GM21528 (cell line): ENCODE measurements at regions not wholly inside any gene's neighbourhood (a gene's known extent, or its start where the extent isn't known, plus 50 kb on each side); places are given as distances from the start of the nearest gene placed in this dataset.

ENCODE experiments used
- ATAC-seq: cut with Tn5 transposase; IDR thresholded peaks from one replicate; pipeline ENCODE4 v1.9.1; 2021; ENCODE audit warnings: mild to moderate bottlenecking, moderate library complexity; ENCODE audit not compliant: unreplicated experiment, low FRiP score

DNA sequence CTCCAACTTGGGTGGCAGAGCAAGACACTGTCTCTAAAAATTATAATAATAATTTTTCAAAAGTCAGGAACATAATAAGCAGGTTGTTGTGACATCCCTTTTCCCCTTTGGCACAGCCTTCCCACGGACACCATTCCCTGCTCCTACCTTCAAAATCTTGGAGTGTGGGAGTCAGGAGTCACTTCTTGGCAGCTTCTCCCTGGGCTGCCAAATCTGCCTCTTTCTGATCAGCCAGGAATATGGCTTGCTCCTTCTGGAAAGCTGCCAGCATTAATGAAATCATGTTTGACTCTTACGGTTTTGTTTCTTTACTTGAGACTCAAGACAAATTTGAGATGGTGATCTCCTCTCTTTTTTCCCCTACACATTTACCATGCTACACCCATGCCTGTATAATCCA lies 391.4 kb upstream of the SYT1 start:
- ATAC-seq = no peak

DNA sequence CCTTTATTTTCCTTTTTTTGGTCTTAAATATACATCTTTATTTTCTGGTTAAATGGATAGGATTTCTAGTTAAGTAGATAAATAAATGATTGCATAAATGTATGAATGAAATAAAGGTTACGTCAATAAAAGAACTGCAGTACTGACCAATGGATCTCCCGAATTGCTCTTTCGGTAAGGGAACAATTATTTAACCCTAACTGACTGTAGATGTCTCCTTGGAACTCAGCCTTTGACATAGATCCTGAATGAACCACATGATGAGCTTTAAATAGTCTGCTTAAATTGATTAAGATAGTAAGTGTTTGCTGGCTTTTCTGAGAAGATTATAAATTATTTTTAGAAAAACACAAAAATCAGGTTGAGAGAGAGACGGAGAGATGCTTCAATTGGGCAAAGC lies 391.0 kb upstream of the SYT1 start:
- no peak for ATAC-seq

DNA sequence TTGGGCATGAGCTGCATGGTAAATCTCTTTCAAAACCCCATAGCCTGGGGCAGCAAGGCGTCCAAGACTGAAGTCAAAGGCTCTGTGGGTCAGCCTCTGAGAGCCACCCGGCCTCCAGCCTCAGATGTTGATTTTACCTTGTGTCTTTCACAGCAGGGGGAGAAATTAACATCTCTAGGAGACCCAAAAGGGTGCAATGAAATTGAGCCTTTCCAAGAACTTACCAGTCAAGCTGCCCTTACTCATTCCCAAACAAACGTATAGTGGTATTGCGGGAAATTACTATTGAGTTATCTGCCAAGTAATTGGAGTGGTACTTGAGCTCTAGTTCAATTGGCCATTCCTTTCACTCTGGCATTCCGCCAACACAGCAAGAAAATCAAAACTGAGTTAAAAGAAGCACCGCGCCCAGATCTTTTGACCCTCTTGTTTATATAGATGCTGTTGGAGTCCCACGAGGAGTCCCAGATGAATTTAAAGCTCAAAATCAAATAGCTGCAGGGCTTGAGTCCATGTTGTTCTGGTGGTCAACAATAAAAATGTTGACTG lies 380.7 kb upstream of the SYT1 start:
- no peak for ATAC-seq

DNA sequence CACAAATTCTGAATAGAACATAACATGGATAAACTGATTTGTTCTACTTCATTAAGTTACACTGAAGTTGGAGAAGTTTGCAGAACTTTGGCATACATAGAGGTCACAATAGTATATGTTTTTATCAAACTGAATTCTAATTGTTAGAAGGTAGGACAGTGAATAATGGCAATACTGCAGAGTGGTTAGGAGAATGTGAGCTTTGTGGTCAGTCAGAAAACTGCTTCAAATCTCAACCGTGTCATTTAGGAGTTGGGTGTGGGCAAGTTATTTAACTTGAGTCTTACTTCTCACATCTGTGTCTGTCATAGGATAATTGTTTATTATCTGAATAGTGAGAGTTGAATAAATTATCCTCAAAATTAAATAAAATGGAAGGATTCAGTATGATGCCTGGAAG lies 374.6 kb upstream of the SYT1 start:
- no peak for ATAC-seq

DNA sequence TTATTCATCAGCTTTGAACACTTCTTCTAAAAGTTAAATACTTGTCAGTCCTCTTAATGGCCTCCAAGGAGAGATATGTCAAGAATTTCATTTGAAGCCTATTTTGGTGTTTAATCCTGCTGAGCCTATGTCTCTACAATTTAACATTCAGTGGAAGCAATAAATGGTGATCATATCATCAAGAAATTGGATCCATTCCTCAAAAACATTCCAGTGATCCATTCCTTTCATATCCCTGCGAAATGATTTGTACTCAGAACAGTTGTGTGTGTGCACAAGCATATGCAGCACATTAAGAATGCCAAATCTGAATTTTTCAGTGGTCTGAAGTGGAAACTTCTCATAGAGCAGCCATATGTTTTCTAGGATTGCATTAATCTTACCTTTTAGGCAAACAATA lies 373.7 kb upstream of the SYT1 start:
- no peak for ATAC-seq

DNA sequence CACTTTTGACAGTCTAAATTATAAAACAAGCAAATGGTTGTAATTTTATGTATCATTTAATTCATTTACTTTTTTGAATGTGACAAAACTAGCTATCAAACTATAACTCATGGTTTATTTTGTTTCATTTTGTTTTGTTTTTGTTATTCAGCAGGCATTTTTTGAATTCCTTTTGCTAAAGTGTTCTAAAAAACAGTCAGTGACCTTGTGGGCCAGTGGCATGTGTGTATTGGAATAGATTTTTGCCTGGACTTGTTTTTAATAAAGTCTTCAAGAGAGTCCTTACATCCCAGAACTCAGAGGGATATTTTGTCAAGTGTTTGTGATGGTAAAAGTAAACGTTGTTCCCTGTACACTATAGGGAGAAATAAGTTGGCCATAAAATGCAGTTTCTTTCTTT lies 369.7 kb upstream of the SYT1 start:
- no peak for ATAC-seq

DNA sequence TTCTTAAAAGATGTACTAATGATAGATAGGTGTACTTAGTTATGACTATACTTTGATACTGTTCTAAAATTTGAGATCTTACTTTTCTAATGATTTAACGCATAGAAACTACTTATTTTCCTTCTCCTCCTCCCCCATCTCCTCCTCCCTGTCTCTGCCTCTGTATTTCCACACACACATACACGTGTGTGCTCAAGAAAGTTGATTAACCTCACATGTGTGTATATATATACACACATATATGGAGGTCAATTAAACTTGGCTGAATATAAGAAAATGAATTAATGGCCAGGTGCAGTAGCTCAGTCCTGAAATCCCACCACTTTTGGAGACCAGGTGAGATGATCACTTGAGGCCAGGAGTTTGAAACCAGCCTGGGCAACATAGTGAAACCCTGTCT lies 362.7 kb upstream of the SYT1 start:
- ATAC-seq = no peak

GRCh38 chr12:78519422-78519821 lies 345.2 kb upstream of the SYT1 start:
- ATAC-seq = no peak

GRCh38 chr12:78530100-78530765 lies 334.3 kb upstream of the SYT1 start:
- ATAC-seq = no peak

- no peak for ATAC-seq
These were observed 332.6 kb upstream of the SYT1 start for GRCh38 chr12:78531831-78532458.

- ATAC-seq = no peak
These were observed 330.3 kb upstream of the SYT1 start for GRCh38 chr12:78534311-78534710.

DNA sequence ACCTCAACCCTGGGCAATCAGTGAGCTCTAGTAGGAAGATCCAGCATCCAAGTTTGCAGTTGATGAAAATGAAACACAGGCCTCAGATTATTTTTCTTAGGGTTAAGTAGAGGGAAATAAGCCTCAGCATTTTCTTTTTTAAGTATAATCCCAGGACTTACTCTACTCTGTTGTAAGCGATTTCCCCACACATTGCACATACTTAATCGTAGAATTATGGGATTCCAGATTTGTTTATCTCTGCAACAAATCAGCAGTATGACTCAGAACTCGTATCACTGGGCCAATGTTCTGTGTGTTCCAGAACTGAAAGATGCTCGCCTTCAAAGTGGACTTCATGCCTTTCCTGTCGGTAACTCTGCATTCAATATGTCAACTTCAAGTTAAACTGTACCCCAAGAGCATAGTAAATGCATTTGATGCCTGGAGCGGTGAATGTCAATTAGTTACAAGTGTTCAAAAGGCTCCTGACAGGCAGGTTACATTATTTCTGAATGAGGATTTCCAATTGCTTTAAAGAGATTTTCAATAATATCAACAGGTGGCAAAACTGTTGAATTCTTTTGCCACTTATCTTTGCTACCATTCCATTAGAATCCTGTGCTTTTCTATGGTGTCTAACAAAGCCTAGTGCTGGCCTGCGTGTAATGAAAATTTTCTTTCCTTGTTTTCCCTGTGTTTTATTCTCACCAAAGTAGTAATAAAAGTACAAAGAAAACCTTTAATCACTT lies 323.8 kb upstream of the SYT1 start:
- ATAC-seq = no peak

GRCh38 chr12:78550831-78551230 lies 313.7 kb upstream of the SYT1 start:
- no peak for ATAC-seq

DNA sequence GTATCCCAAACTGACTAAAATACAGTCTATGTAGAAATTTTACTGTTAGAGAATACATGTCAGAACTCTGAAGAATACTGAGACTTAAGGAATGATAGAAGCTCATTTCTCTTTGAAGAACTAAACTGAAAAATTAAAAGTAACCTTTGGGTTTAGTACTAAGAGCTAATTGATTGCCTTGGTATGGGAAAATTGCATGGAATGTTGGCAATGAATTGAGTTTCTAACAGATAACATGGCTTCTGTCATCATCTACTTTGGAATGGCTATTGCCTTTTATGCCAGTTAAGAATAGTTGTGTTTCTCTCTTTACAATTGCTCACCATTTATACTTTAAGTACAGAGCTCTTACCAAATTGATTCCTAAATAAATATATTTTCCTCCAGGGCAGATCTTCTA lies 308.8 kb upstream of the SYT1 start:
- no peak for ATAC-seq

GRCh38 chr12:78556651-78557050 lies 307.9 kb upstream of the SYT1 start:
- no peak for ATAC-seq

DNA sequence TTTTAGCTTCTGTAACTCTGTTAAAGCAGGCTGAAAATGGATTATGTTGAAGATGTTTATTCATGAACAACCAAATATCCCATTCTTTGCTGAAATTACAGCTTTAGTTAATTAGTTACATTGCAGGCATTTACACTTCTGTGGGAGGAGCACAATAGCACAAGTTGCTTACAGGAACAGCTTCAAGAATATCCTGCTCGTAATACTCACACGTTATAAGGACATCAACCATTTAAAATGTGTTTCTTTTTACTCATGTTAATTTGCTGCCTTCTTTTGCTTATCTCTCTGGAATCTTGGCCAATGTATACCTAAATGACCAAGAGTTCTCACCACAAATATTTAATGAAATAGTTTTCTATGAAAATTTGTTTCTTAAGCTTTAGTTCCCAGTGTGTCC lies 305.2 kb upstream of the SYT1 start:
- ATAC-seq = no peak

DNA sequence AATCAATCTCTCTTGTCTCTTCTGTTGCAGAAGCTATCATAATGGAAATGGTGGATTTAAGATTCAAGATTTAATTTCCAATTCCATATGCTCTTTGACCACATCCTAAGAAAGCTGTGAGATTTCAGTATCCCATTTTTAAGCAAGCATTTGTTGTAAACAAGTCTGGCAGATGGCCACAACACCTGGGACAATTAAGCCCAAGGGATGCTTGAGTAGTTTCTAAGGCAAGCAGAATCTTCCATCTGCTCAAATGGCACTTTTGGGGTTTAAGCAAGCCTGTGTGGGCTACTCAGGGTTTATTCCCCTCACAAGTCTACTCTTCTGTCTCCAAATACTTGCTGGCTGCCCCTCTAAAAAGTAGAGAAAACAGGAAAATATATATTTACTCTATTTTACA lies 304.7 kb upstream of the SYT1 start:
- ATAC-seq = no peak

- no peak for ATAC-seq
These were observed 303.9 kb upstream of the SYT1 start for GRCh38 chr12:78560633-78561032.

GRCh38 chr12:78562368-78563205 lies 302.0 kb upstream of the SYT1 start:
- no peak for ATAC-seq

DNA sequence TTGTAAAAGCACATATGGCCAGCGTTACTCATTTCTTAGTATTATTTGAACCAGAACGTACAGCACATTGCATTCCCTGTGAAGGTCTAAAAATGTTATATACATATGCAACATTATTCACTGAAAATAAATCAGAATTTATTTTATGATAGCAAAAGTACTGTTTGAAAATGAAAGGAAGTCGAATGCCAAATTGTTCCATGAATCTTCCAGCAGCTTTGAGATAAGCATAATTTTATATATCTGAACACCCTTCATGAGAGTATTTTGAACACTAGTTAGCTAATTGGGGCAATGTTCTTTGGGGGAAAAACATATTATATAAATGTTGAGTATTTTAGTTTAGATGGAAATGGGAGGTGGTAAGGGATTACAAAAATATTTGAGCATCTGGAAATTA lies 300.7 kb upstream of the SYT1 start:
- no peak for ATAC-seq

DNA sequence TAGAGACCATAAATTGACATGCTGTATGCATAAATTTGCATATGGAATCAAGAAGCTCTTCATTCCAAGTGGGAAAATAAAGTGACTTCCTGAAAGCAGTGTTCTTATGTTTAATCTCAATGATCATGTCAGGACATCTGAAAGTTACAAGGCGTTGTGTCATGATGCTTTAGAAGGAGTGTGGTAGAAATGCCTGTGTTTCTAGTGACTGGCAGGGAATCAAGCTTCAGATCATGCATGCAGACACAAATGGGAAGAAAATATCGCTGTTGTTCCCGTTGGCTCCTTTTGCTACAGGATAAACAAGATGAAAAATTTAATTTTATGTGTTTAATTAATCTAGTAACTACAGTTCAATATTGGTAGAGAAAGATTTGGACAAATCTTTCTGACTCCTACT lies 298.1 kb upstream of the SYT1 start:
- ATAC-seq = no peak
